Loucy (cell line): ENCODE measurements at regions not wholly inside any gene's neighbourhood (a gene's known extent, or its start where the extent isn't known, plus 50 kb on each side); places are given as distances from the start of the nearest gene placed in this dataset.

Source experiments
- H2AFZ ChIP-seq: fragments of 200-600 bp; sonication (generic); 2 replicates; pipeline ENCODE4 v1.6.0; 2016; ENCODE audit warnings: antibody characterized with exemption, mild to moderate bottlenecking, low read length, moderate library complexity
- H3F3A ChIP-seq: fragments of 200-600 bp; 2 replicates; pipeline ENCODE4 v1.6.0; 2016; ENCODE audit warnings: antibody characterized with exemption, low read depth, mild to moderate bottlenecking
- H3K27me3 ChIP-seq: fragments of 200-600 bp; sonication (generic); 2 replicates; pipeline ENCODE4 v1.6.1; 2014; ENCODE audit warnings: low read length, mild to moderate bottlenecking; ENCODE audit not compliant: insufficient read depth, poor library complexity, severe bottlenecking
- H3K36me3 ChIP-seq: fragments of 200-600 bp; sonication (generic); 2 replicates; pipeline ENCODE4 v1.6.1; 2016; ENCODE audit warnings: low read length; ENCODE audit not compliant: insufficient read depth
- H3K4me1 ChIP-seq: fragments of 200-600 bp; sonication (generic); 2 replicates; pipeline ENCODE4 v1.5.1; 2014; ENCODE audit warnings: low read length, mild to moderate bottlenecking; ENCODE audit not compliant: insufficient read depth, poor library complexity, severe bottlenecking
- H3K4me2 ChIP-seq: fragments of 200-600 bp; sonication (generic); 2 replicates; pipeline ENCODE4 v1.6.0; 2014; ENCODE audit warnings: antibody characterized with exemption, low read length, low read depth, mild to moderate bottlenecking; ENCODE audit not compliant: poor library complexity, severe bottlenecking
- H3K4me3 ChIP-seq: fragments of 200-600 bp; sonication (generic); 2 replicates; pipeline ENCODE4 v1.5.1; 2014; ENCODE audit warnings: low read length, mild to moderate bottlenecking, mixed read lengths; ENCODE audit not compliant: poor library complexity, severe bottlenecking
- H3K79me2 ChIP-seq: fragments of 200-600 bp; sonication (generic); 2 replicates; pipeline ENCODE4 v1.6.1; 2014; ENCODE audit warnings: low read length; ENCODE audit not compliant: insufficient read depth
- H3K9ac ChIP-seq: fragments of 200-600 bp; sonication (generic); 2 replicates; pipeline ENCODE4 v1.6.0; 2014; ENCODE audit warnings: mild to moderate bottlenecking, low read depth, low read length, moderate library complexity; ENCODE audit not compliant: poor library complexity, severe bottlenecking
- H3K9me2 ChIP-seq: fragments of 200-600 bp; sonication (generic); replicated peaks from 2 replicates; pipeline ENCODE4 v1.6.1; 2016; ENCODE audit warnings: low read depth, low read length, mixed read lengths
- H3K9me3 ChIP-seq: fragments of 200-600 bp; sonication (generic); 2 replicates; pipeline ENCODE4 v1.6.1; 2014; ENCODE audit warnings: mild to moderate bottlenecking, antibody characterized with exemption, low read length, low read depth; ENCODE audit not compliant: insufficient read depth
- H4K20me1 ChIP-seq: fragments of 200-600 bp; sonication (generic); 2 replicates; pipeline ENCODE4 v1.6.0; 2014; ENCODE audit warnings: antibody characterized with exemption, low read length, mild to moderate bottlenecking; ENCODE audit not compliant: insufficient read depth, poor library complexity, severe bottlenecking
- EZH2phosphoT487 ChIP-seq: fragments of 200-600 bp; IDR thresholded peaks from 2 replicates; pipeline ENCODE4 v1.6.1; 2018; ENCODE audit warnings: antibody characterized with exemption, mild to moderate bottlenecking, moderate library complexity, borderline replicate concordance
- TF ChIP-seq, protein P1 (sequence below): fragments of 200-600 bp; sonication (generic); conservative IDR thresholded peaks from 2 replicates; pipeline ENCODE4 v1.5.1; 2014; ENCODE audit warnings: mild to moderate bottlenecking, antibody characterized with exemption, low read length

DNA sequence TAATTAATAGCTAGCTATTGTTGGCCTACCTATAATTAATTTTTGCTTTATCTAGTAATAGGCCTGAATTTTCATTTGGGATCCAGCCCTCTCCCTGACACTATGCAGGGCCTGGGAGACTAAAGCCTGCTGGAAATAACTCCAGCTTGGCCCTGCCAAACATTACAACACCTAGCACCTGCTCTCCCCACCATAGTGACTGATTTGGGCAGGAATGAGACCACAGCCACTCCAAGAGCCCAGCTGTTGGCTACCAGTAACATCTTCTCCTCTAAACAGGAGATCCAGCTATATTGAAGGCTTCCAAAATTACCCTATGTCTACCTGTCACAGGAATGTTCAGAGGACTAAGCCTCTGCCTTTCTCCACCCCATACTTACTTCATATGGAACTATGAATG, 225.1 kb downstream of the IDS start:
- Histone ChIP-seq H3K36me3 (no peaks in the 10 kb centered on the region), H3K4me3 (no peak overlapping the region), H3K4me1 (no peaks in the 10 kb centered on the region), H3F3A (no peaks in the 10 kb centered on the region), H2AFZ (no peak overlapping the region), H4K20me1 (no peaks in the 10 kb centered on the region), H3K79me2 (no peaks in the 10 kb centered on the region), H3K9me3 (no peaks in the 10 kb centered on the region), H3K4me2 (no peak overlapping the region), H3K9me2 (no peaks in the 10 kb centered on the region), H3K27me3 (no peaks in the 10 kb centered on the region), H3K9ac (no peak overlapping the region)
- TF ChIP-seq, protein P1, sequence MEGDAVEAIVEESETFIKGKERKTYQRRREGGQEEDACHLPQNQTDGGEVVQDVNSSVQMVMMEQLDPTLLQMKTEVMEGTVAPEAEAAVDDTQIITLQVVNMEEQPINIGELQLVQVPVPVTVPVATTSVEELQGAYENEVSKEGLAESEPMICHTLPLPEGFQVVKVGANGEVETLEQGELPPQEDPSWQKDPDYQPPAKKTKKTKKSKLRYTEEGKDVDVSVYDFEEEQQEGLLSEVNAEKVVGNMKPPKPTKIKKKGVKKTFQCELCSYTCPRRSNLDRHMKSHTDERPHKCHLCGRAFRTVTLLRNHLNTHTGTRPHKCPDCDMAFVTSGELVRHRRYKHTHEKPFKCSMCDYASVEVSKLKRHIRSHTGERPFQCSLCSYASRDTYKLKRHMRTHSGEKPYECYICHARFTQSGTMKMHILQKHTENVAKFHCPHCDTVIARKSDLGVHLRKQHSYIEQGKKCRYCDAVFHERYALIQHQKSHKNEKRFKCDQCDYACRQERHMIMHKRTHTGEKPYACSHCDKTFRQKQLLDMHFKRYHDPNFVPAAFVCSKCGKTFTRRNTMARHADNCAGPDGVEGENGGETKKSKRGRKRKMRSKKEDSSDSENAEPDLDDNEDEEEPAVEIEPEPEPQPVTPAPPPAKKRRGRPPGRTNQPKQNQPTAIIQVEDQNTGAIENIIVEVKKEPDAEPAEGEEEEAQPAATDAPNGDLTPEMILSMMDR = no peak
- no peak for TF ChIP-seq EZH2phosphoT487

DNA sequence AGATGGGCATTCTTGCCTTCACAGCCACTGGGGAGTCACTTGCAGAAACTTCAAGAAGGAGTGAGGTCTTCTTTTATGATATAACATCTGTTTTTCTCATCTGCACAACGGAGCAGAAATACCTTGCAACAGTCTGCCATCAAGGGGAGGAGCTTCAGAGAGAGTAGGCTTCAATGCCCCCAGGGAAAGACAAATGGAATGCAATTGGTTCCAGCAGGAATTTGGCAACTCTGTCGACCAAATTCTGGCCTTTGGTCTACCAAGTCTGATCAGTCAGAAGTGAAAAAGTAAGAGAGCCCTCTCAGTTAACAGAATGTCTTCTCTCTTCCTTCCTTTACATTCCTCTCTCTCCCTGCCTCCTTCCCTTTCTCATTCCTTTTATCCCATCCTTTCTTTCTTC, 229.3 kb downstream of the IDS start:
- TF ChIP-seq, protein P1 = no peak
- no peak for TF ChIP-seq EZH2phosphoT487
- no peaks in the 10 kb centered on the region for H3K36me3 ChIP-seq
- H4K20me1 ChIP-seq = no peaks in the 10 kb centered on the region
- no peak overlapping the region for H3K9ac ChIP-seq
- no peaks in the 10 kb centered on the region for H3K79me2 ChIP-seq
- H3F3A ChIP-seq = no peaks in the 10 kb centered on the region
- H3K27me3 ChIP-seq = no peaks in the 10 kb centered on the region
- no peak overlapping the region for H3K4me3 ChIP-seq
- no peaks in the 10 kb centered on the region for H3K4me1 ChIP-seq
- no peaks in the 10 kb centered on the region for H3K9me3 ChIP-seq
- no peak overlapping the region for H3K4me2 ChIP-seq
- no peak overlapping the region for H2AFZ ChIP-seq
- no peaks in the 10 kb centered on the region for H3K9me2 ChIP-seq

DNA sequence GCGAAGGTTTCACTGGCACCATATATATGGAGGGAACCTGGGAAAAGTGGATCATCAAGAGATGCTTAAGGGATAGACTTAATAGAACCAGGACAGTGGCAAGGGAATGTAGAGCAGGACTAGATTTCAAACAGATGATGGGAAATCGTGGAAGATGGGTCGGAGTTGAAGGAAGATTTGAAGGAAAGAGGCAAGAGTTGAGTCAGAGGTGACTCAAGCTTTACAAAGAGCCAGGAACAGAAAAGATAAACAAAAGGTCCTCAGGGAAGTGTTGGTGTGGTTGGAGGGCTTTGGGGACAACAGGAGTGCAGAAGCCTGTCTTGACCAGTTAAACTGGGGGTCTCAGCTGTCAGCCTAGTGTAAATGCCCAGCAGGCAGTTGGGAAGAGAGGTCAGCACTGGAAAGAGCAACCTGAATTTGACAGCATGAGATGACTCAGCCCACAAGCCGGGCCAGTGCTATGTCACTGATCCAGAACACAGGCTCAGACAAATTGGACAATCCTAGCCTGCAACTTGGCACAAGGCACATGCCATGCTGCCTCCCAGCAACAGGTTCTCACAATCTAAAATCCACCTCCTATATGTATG, 230.5 kb downstream of the IDS start:
- Histone ChIP-seq H3K4me3 (no peak overlapping the region), H3K9me3 (no peaks in the 10 kb centered on the region)

More for the DNA sequence above, 230.5 kb downstream of the IDS start:
- Histone ChIP-seq H3K36me3 (no peaks in the 10 kb centered on the region), H3K4me1 (no peaks in the 10 kb centered on the region), H3K9ac (no peak overlapping the region), H3K4me2 (no peak overlapping the region), H2AFZ (no peak overlapping the region), H3F3A (no peaks in the 10 kb centered on the region), H3K9me2 (no peaks in the 10 kb centered on the region), H4K20me1 (no peaks in the 10 kb centered on the region), H3K79me2 (no peaks in the 10 kb centered on the region), H3K27me3 (no peaks in the 10 kb centered on the region)
- TF ChIP-seq, protein P1 = no peak
- no peak for TF ChIP-seq EZH2phosphoT487
